Ovary (tissue), 3 donors: ENCODE measurements at regions not wholly inside any gene's neighbourhood (a gene's known extent, or its start where the extent isn't known, plus 50 kb on each side); places are given as distances from the start of the nearest gene placed in this dataset.
"Not testable (repeated sequence)": the region's sequence is repeated elsewhere in the genome, so short reads cannot be mapped to it uniquely, and the experiment has no call there.

Experiments used
- EP300 ChIP-seq: sonication (generic); formaldehyde crosslinking; IDR thresholded peaks from one replicate; pipeline ENCODE4 v1.6.1; 2017; ENCODE audit warnings: antibody characterized with exemption
- TF ChIP-seq, protein P1 (sequence below), 3 donors: fragments of 450-650 bp in 2 of 3; fragments of 200-600 bp in 1 of 3; IDR thresholded peaks; one replicate each; pipeline versions ENCODE4 v1.5.1 to v1.8.0; 2016 to 2022; ENCODE audit warnings: antibody characterized with exemption in 3 of 3, mild to moderate bottlenecking in 1 of 3
- donor health status: DM: no; HTN: no; CAD: no.

DNA sequence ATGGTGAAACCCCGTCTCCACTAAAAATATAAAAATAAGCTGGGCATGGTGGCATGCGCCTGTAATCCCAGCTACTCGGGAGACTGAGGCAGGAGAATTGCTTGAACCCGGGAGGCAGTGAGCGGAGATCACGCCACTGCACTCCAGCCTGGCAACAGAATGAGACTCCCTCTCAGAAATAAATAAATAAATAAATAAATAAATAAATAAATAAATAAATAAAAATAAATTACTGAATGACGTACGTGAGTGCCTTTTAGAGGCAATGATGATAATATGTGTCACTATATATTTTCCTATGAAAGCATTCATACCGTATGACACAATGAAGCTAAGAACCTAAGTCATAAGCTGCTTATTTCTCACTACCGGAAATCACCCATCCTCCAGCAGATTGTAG lies 847.5 kb downstream of the PCDH11X start:
- TF ChIP-seq, protein P1, sequence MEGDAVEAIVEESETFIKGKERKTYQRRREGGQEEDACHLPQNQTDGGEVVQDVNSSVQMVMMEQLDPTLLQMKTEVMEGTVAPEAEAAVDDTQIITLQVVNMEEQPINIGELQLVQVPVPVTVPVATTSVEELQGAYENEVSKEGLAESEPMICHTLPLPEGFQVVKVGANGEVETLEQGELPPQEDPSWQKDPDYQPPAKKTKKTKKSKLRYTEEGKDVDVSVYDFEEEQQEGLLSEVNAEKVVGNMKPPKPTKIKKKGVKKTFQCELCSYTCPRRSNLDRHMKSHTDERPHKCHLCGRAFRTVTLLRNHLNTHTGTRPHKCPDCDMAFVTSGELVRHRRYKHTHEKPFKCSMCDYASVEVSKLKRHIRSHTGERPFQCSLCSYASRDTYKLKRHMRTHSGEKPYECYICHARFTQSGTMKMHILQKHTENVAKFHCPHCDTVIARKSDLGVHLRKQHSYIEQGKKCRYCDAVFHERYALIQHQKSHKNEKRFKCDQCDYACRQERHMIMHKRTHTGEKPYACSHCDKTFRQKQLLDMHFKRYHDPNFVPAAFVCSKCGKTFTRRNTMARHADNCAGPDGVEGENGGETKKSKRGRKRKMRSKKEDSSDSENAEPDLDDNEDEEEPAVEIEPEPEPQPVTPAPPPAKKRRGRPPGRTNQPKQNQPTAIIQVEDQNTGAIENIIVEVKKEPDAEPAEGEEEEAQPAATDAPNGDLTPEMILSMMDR (IDR thresholded peaks at IDR 0.05), result not testable (repeated sequence)
- not testable (repeated sequence) for TF ChIP-seq EP300
